Ascending aorta (tissue), 2 donors: ENCODE measurements at regions not wholly inside any gene's neighbourhood (a gene's known extent, or its start where the extent isn't known, plus 50 kb on each side); places are given as distances from the start of the nearest gene placed in this dataset.
"Not testable (repeated sequence)": the region's sequence is repeated elsewhere in the genome, so short reads cannot be mapped to it uniquely, and the experiment has no call there.

Source experiments
- DNase-seq, 2 donors: peaks; one replicate each; pipeline ENCODE4 v3.0.0-alpha.2; 2019; ENCODE audit warnings: low spot score in 2 of 2
- H3K27ac ChIP-seq, 2 donors: fragments of 200-600 bp; sonication (generic); one replicate each; pipeline ENCODE4 v1.5.1; 2016 to 2017; ENCODE audit warnings: mild to moderate bottlenecking in 1 of 2
- H3K27me3 ChIP-seq: fragments of 200-600 bp; sonication (generic); one replicate; pipeline ENCODE4 v1.5.1; 2017
- H3K36me3 ChIP-seq, 2 donors: fragments of 200-600 bp; sonication (generic); one replicate each; pipeline ENCODE4 v1.5.1; 2016
- H3K4me1 ChIP-seq, 2 donors: fragments of 200-600 bp; sonication (generic); one replicate each; pipeline ENCODE4 v1.5.1; 2016 to 2017; ENCODE audit warnings: mild to moderate bottlenecking in 1 of 2
- H3K4me3 ChIP-seq, 2 donors: fragments of 200-600 bp; sonication (generic); one replicate each; pipeline ENCODE4 v1.5.1; 2016 to 2017; ENCODE audit warnings: mild to moderate bottlenecking in 1 of 2
- H3K9me3 ChIP-seq, 2 donors: fragments of 200-600 bp; sonication (generic); one replicate each; pipeline ENCODE4 v1.5.1; 2016
- intact Hi-C: fragments of 100-400 bp; cut with DNase I; formaldehyde crosslinking; loops from one replicate; pipeline ENCODE4 v1.15.1; 2023
- TF ChIP-seq, protein P1 (sequence below), 3 experiments: fragments of 200-600 bp in 2 of 3; fragments of 450-650 bp in 1 of 3; sonication (generic) in 2 of 3; IDR thresholded peaks; one replicate each; pipeline ENCODE4 v1.5.1; 2016 to 2019; ENCODE audit warnings: antibody characterized with exemption in 3 of 3, mild to moderate bottlenecking in 1 of 3, moderate library complexity in 1 of 3

DNA sequence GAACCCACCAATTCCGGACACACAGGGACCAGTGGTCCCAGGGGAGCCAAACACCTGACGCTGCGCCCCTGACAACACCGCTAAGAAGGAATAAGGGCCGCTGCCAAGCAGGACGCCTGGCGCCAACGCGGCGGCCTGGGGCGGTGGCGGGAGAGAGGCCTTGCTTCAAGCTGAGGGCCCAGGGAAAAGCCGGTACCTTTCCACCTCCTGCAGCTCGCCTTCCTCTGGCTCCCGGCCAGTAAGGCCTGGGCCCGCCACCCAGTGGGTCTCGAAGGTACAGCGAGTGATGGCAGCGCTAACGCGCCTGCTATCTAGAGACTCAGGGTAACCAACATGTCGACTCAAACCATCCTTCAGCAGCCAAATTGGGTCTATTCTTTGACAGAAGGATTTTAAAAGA, 1074.1 kb downstream of the SI start:
- no peak for DNase-seq
- intact Hi-C loops = no loop called here
- H3K4me1 ChIP-seq = no peaks in the 10 kb centered on the region
- TF ChIP-seq, protein P1, sequence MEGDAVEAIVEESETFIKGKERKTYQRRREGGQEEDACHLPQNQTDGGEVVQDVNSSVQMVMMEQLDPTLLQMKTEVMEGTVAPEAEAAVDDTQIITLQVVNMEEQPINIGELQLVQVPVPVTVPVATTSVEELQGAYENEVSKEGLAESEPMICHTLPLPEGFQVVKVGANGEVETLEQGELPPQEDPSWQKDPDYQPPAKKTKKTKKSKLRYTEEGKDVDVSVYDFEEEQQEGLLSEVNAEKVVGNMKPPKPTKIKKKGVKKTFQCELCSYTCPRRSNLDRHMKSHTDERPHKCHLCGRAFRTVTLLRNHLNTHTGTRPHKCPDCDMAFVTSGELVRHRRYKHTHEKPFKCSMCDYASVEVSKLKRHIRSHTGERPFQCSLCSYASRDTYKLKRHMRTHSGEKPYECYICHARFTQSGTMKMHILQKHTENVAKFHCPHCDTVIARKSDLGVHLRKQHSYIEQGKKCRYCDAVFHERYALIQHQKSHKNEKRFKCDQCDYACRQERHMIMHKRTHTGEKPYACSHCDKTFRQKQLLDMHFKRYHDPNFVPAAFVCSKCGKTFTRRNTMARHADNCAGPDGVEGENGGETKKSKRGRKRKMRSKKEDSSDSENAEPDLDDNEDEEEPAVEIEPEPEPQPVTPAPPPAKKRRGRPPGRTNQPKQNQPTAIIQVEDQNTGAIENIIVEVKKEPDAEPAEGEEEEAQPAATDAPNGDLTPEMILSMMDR (IDR thresholded peaks at IDR 0.05) = no peak
- no peaks in the 10 kb centered on the region for H3K36me3 ChIP-seq
- H3K4me3 ChIP-seq = no peak overlapping the region
- H3K27me3 ChIP-seq = no peaks in the 10 kb centered on the region
- H3K27ac ChIP-seq = no peak overlapping the region
- no peaks in the 10 kb centered on the region for H3K9me3 ChIP-seq

DNA sequence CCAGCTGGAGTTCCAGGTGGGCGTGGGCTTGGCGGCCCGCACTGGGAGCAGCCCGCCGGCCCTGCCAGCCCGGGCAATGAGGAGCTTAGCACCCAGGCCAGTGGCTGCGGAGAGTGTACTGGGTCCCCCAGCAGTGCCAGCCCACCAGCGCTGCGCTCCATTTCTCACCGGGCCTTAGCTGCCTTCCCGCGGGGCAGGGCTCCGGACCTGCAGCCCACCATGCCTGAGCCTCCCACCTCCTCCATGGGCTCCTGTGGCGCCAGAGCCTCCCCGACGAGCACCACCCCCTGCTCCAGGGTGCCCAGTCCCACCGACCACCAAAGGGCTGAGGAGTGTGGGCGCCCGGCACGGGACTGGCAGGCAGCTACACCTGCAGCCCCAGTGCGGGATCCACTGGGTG, 1075.3 kb downstream of the SI start:
- H3K4me3 ChIP-seq, intact Hi-C loops, H3K9me3 ChIP-seq, H3K4me1 ChIP-seq, H3K36me3 ChIP-seq, H3K27me3 ChIP-seq, H3K27ac ChIP-seq, DNase-seq: not testable (repeated sequence)

DNA sequence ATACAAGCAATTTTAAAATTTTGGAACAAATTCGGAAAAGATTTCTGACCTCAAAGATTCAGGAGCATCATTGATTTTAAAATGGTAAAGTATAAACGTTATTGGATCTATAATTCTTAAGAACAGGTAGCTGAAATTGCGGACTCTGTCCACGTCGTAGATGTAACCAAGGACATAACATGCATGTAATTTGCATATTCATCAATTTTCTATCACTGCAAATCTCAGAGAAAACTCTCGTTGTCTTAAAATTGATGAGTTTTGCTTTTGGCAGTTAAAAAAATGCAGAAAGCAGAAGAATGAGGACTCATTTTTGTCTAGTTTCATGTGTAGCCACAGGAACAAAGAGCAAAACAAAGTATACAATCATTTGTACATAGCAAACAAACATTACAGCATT, 1094.4 kb downstream of the SI start:
- no peaks in the 10 kb centered on the region for H3K4me1 ChIP-seq
- no peaks in the 10 kb centered on the region for H3K36me3 ChIP-seq
- TF ChIP-seq, protein P1 (IDR thresholded peaks at IDR 0.05) = no peak
- no peaks in the 10 kb centered on the region for H3K27me3 ChIP-seq
- no peak overlapping the region for H3K4me3 ChIP-seq
- no peak for DNase-seq
- H3K27ac ChIP-seq = no peak overlapping the region
- H3K9me3 ChIP-seq = no peaks in the 10 kb centered on the region
- intact Hi-C loops = no loop called here

DNA sequence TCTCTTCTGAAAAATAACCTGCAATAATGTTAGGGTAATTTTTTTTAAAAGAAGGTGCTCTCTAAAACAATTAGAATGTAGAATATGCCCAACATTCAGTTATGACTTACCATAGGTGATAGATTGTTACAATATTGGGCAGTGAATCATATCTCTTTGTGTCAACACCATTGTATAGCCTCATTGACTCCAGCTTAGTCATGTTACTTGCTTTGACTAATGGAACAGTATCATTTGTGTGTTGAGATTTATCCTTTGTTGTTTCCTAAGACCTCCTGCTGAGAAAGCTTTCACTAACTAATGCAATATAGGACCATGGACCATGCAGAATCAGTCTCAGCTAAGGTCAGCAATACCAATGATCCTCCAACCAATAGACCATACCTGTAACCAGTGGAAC, 1106.4 kb downstream of the SI start:
- no peaks in the 10 kb centered on the region for H3K4me1 ChIP-seq
- H3K27me3 ChIP-seq = no peaks in the 10 kb centered on the region
- H3K9me3 ChIP-seq = no peaks in the 10 kb centered on the region
- H3K36me3 ChIP-seq = no peaks in the 10 kb centered on the region
- H3K4me3 ChIP-seq = no peak overlapping the region
- no peak for DNase-seq
- intact Hi-C loops = no loop called here
- no peak overlapping the region for H3K27ac ChIP-seq
- TF ChIP-seq, protein P1 (IDR thresholded peaks at IDR 0.05) = no peak

DNA sequence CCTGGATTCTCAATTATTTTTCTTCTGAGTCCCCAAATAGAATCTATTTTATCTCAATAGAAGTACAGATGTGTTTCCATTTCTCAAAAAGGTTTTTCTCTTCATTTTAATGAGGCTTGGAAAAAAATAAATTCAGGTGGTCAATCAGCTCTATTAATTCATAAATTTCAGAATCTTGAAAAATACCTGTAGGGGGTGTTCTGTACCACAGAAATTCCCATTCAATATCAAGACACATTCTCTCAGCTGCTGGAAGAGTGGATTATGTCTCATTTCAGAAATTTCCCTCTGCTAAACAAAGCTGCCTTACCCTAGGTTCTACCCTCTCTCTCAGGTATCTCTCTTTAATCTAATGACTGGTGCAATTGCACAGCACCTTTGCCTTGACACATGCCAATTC, 1121.2 kb downstream of the SI start:
- TF ChIP-seq, protein P1 (IDR thresholded peaks at IDR 0.05) = no peak
- H3K27ac ChIP-seq = no peak overlapping the region

DNA sequence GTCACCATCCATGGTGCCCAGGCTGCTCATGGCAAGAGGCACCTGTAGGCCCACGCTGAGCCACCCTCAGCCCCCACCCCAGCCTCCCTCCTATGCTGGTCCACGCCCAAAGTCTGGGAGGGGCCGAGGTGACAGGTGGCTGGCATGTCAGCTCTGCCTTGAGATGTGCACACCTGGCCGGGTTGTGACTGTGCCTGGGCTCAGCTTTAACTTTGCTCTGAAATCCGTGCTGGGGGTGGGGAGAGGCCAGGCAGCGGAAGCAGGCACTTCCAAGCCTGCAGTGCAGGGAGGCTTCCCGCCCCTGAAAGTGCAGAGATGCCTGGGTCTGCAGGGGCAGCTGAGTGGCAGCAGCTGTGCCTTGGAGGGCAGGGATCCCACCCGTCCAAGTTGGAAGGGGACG, 1124.8 kb downstream of the SI start:
- no peak for DNase-seq
- intact Hi-C loops = no loop called here
- H3K36me3 ChIP-seq = no peaks in the 10 kb centered on the region
- H3K27ac ChIP-seq = no peak overlapping the region
- no peaks in the 10 kb centered on the region for H3K9me3 ChIP-seq
- TF ChIP-seq, protein P1 (IDR thresholded peaks at IDR 0.05) = no peak
- no peaks in the 10 kb centered on the region for H3K27me3 ChIP-seq
- no peaks in the 10 kb centered on the region for H3K4me1 ChIP-seq
- H3K4me3 ChIP-seq = no peak overlapping the region

More for the DNA sequence above, 1121.2 kb downstream of the SI start:
- Histone ChIP-seq H3K4me3 (no peak overlapping the region), H3K36me3 (no peaks in the 10 kb centered on the region), H3K27me3 (no peaks in the 10 kb centered on the region), H3K4me1 (no peaks in the 10 kb centered on the region), H3K9me3 (no peaks in the 10 kb centered on the region)
- intact Hi-C loops = no loop called here
- DNase-seq = no peak
